COLO829 (cell line): ENCODE measurements at regions not wholly inside any gene's neighbourhood (a gene's known extent, or its start where the extent isn't known, plus 50 kb on each side); places are given as distances from the start of the nearest gene placed in this dataset.

Experiments used
- DNase-seq: peaks from one replicate; pipeline ENCODE4 v3.0.0; 2012; ENCODE audit warnings: low spot score

GRCh38 chr12:90899456-90900182, 55.4 kb downstream of the CCER1 start:
- DNase-seq, result no peak

- no peak for DNase-seq
Observed at GRCh38 chr12:90897986-90898385, 57.0 kb downstream of the CCER1 start.

- no peak for DNase-seq
Observed at GRCh38 chr12:90897316-90897715, 57.7 kb downstream of the CCER1 start.

GRCh38 chr12:90896821-90897220, 58.2 kb downstream of the CCER1 start:
- DNase-seq, result no peak

GRCh38 chr12:90896164-90896563, 58.8 kb downstream of the CCER1 start:
- DNase-seq, result no peak

- DNase-seq, result no peak
Observed at GRCh38 chr12:90888316-90888715, 66.7 kb downstream of the CCER1 start.

GRCh38 chr12:90883456-90883855, 71.5 kb downstream of the CCER1 start:
- no peak for DNase-seq

- no peak for DNase-seq
Observed at GRCh38 chr12:90871726-90872096, 83.3 kb downstream of the CCER1 start.

GRCh38 chr12:90870971-90871725, 83.8 kb downstream of the CCER1 start:
- DNase-seq, result no peak

GRCh38 chr12:90868626-90869025, 86.3 kb downstream of the CCER1 start:
- no peak for DNase-seq

- DNase-seq, result no peak
Observed at GRCh38 chr12:90859591-90859990, 95.4 kb downstream of the CCER1 start.

- peak; percentile 33 for DNase-seq
Observed at GRCh38 chr12:90858252-90858651, 96.7 kb downstream of the CCER1 start.

GRCh38 chr12:90855534-90855933, 99.4 kb downstream of the CCER1 start:
- no peak for DNase-seq

- peak; percentile 12 for DNase-seq
Observed at GRCh38 chr12:90854136-90854689, 100.8 kb downstream of the CCER1 start.

- no peak for DNase-seq
Observed at GRCh38 chr12:90851800-90852718, 102.9 kb downstream of the CCER1 start.

GRCh38 chr12:90842477-90842876, 112.5 kb downstream of the CCER1 start:
- DNase-seq, result no peak

- DNase-seq, result no peak
Observed at GRCh38 chr12:90841336-90841735, 113.6 kb downstream of the CCER1 start.

GRCh38 chr12:90839346-90839745, 115.6 kb downstream of the CCER1 start:
- DNase-seq, result no peak

GRCh38 chr12:90836689-90837088, 118.3 kb downstream of the CCER1 start:
- no peak for DNase-seq

GRCh38 chr12:90833228-90833627, 121.7 kb downstream of the CCER1 start:
- DNase-seq, result no peak

- DNase-seq, result no peak
Observed at GRCh38 chr12:90832427-90832826, 122.5 kb downstream of the CCER1 start.

- DNase-seq, result no peak
Observed at GRCh38 chr12:90831712-90832111, 123.3 kb downstream of the CCER1 start.
